Chondrocyte (in vitro differentiated cells): ENCODE measurements at regions not wholly inside any gene's neighbourhood (a gene's known extent, or its start where the extent isn't known, plus 50 kb on each side); places are given as distances from the start of the nearest gene placed in this dataset.

Experiments used
- DNase-seq: peaks from one replicate; pipeline ENCODE4 v3.0.0; 2021; ENCODE audit warnings: mixed read lengths, low spot score
- H3K27ac Mint-ChIP-seq: one replicate; pipeline ENCODE4 v1.8.0; 2021; ENCODE audit warnings: mild to moderate bottlenecking, moderate library complexity, mixed read lengths; ENCODE audit not compliant: unreplicated experiment
- H3K27me3 Mint-ChIP-seq: 2 replicates; pipeline ENCODE4 v1.8.0; 2021; ENCODE audit warnings: low read depth, mixed read lengths
- H3K36me3 Mint-ChIP-seq: 2 replicates; pipeline ENCODE4 v1.8.0; 2021; ENCODE audit warnings: low read depth, mixed read lengths
- H3K4me1 Mint-ChIP-seq: 2 replicates; pipeline ENCODE4 v1.8.0; 2021; ENCODE audit warnings: low read depth, mild to moderate bottlenecking, mixed read lengths
- H3K4me3 Mint-ChIP-seq: one replicate; pipeline ENCODE4 v1.8.0; 2021; ENCODE audit warnings: mild to moderate bottlenecking, moderate library complexity, mixed read lengths; ENCODE audit not compliant: unreplicated experiment
- H3K9me3 Mint-ChIP-seq: 2 replicates; pipeline ENCODE4 v1.8.0; 2021; ENCODE audit warnings: low read depth, mixed read lengths
- CTCF ChIP-seq: fragments of 200-600 bp; sonication (generic); IDR thresholded peaks from 2 replicates; pipeline ENCODE4 v1.5.0; 2021; ENCODE audit warnings: antibody characterized with exemption, mild to moderate bottlenecking, moderate library complexity

- no peaks in the 10 kb centered on the region for H3K27me3 Mint-ChIP-seq
- no peak for TF ChIP-seq CTCF
- no peaks in the 10 kb centered on the region for H3K4me1 Mint-ChIP-seq
- H3K27ac Mint-ChIP-seq: no peak overlapping the region
- no peak for DNase-seq
- H3K4me3 Mint-ChIP-seq: no peak overlapping the region
- H3K36me3 Mint-ChIP-seq: no peaks in the 10 kb centered on the region
- H3K9me3 Mint-ChIP-seq: peaks cover under 1% of the 10 kb centered on the region
Observed at GRCh38 chr6:91719414-91719813, 1132.5 kb upstream of the MAP3K7 start.

GRCh38 chr6:91718198-91718597, 1131.3 kb upstream of the MAP3K7 start:
- DNase-seq: no peak
- Mint-ChIP-seq H3K27ac (no peak overlapping the region), H3K27me3 (no peaks in the 10 kb centered on the region), H3K4me1 (no peaks in the 10 kb centered on the region), H3K4me3 (no peak overlapping the region), H3K36me3 (no peaks in the 10 kb centered on the region), H3K9me3 (no peaks in the 10 kb centered on the region)
- no peak for TF ChIP-seq CTCF

GRCh38 chr6:91717094-91717493, 1130.2 kb upstream of the MAP3K7 start:
- Mint-ChIP-seq H3K36me3 (no peaks in the 10 kb centered on the region), H3K27me3 (no peaks in the 10 kb centered on the region), H3K27ac (no peak overlapping the region), H3K4me3 (no peak overlapping the region), H3K4me1 (no peaks in the 10 kb centered on the region), H3K9me3 (no peaks in the 10 kb centered on the region)
- TF ChIP-seq CTCF: no peak
- no peak for DNase-seq

- Mint-ChIP-seq H3K4me3 (no peak overlapping the region), H3K36me3 (no peaks in the 10 kb centered on the region), H3K4me1 (no peaks in the 10 kb centered on the region), H3K27me3 (no peaks in the 10 kb centered on the region), H3K27ac (no peak overlapping the region), H3K9me3 (no peaks in the 10 kb centered on the region)
- TF ChIP-seq CTCF: no peak
- no peak for DNase-seq
Observed at GRCh38 chr6:91716361-91716760, 1129.5 kb upstream of the MAP3K7 start.

- no peak overlapping the region for H3K27ac Mint-ChIP-seq
- no peak for TF ChIP-seq CTCF
- H3K36me3 Mint-ChIP-seq: no peaks in the 10 kb centered on the region
- H3K4me3 Mint-ChIP-seq: no peak overlapping the region
- H3K27me3 Mint-ChIP-seq: no peaks in the 10 kb centered on the region
- H3K9me3 Mint-ChIP-seq: no peaks in the 10 kb centered on the region
- DNase-seq: peak; percentile 54
- H3K4me1 Mint-ChIP-seq: no peaks in the 10 kb centered on the region
Observed at GRCh38 chr6:91715171-91715805, 1128.4 kb upstream of the MAP3K7 start.
